Loucy (cell line): ENCODE measurements at regions not wholly inside any gene's neighbourhood (a gene's known extent, or its start where the extent isn't known, plus 50 kb on each side); places are given as distances from the start of the nearest gene placed in this dataset.

ENCODE experiments used
- H2AFZ ChIP-seq: fragments of 200-600 bp; sonication (generic); 2 replicates; pipeline ENCODE4 v1.6.0; 2016; ENCODE audit warnings: antibody characterized with exemption, mild to moderate bottlenecking, low read length, moderate library complexity
- H3F3A ChIP-seq: fragments of 200-600 bp; 2 replicates; pipeline ENCODE4 v1.6.0; 2016; ENCODE audit warnings: antibody characterized with exemption, low read depth, mild to moderate bottlenecking
- H3K27me3 ChIP-seq: fragments of 200-600 bp; sonication (generic); 2 replicates; pipeline ENCODE4 v1.6.1; 2014; ENCODE audit warnings: low read length, mild to moderate bottlenecking; ENCODE audit not compliant: insufficient read depth, poor library complexity, severe bottlenecking
- H3K36me3 ChIP-seq: fragments of 200-600 bp; sonication (generic); 2 replicates; pipeline ENCODE4 v1.6.1; 2016; ENCODE audit warnings: low read length; ENCODE audit not compliant: insufficient read depth
- H3K4me1 ChIP-seq: fragments of 200-600 bp; sonication (generic); 2 replicates; pipeline ENCODE4 v1.5.1; 2014; ENCODE audit warnings: low read length, mild to moderate bottlenecking; ENCODE audit not compliant: insufficient read depth, poor library complexity, severe bottlenecking
- H3K4me2 ChIP-seq: fragments of 200-600 bp; sonication (generic); 2 replicates; pipeline ENCODE4 v1.6.0; 2014; ENCODE audit warnings: antibody characterized with exemption, low read length, low read depth, mild to moderate bottlenecking; ENCODE audit not compliant: poor library complexity, severe bottlenecking
- H3K4me3 ChIP-seq: fragments of 200-600 bp; sonication (generic); 2 replicates; pipeline ENCODE4 v1.5.1; 2014; ENCODE audit warnings: low read length, mild to moderate bottlenecking, mixed read lengths; ENCODE audit not compliant: poor library complexity, severe bottlenecking
- H3K79me2 ChIP-seq: fragments of 200-600 bp; sonication (generic); 2 replicates; pipeline ENCODE4 v1.6.1; 2014; ENCODE audit warnings: low read length; ENCODE audit not compliant: insufficient read depth
- H3K9ac ChIP-seq: fragments of 200-600 bp; sonication (generic); 2 replicates; pipeline ENCODE4 v1.6.0; 2014; ENCODE audit warnings: mild to moderate bottlenecking, low read depth, low read length, moderate library complexity; ENCODE audit not compliant: poor library complexity, severe bottlenecking
- H3K9me2 ChIP-seq: fragments of 200-600 bp; sonication (generic); replicated peaks from 2 replicates; pipeline ENCODE4 v1.6.1; 2016; ENCODE audit warnings: low read depth, low read length, mixed read lengths
- H3K9me3 ChIP-seq: fragments of 200-600 bp; sonication (generic); 2 replicates; pipeline ENCODE4 v1.6.1; 2014; ENCODE audit warnings: mild to moderate bottlenecking, antibody characterized with exemption, low read length, low read depth; ENCODE audit not compliant: insufficient read depth
- H4K20me1 ChIP-seq: fragments of 200-600 bp; sonication (generic); 2 replicates; pipeline ENCODE4 v1.6.0; 2014; ENCODE audit warnings: antibody characterized with exemption, low read length, mild to moderate bottlenecking; ENCODE audit not compliant: insufficient read depth, poor library complexity, severe bottlenecking
- CTCF ChIP-seq: fragments of 200-600 bp; sonication (generic); conservative IDR thresholded peaks from 2 replicates; pipeline ENCODE4 v1.5.1; 2014; ENCODE audit warnings: mild to moderate bottlenecking, antibody characterized with exemption, low read length
- EZH2phosphoT487 ChIP-seq: fragments of 200-600 bp; IDR thresholded peaks from 2 replicates; pipeline ENCODE4 v1.6.1; 2018; ENCODE audit warnings: antibody characterized with exemption, mild to moderate bottlenecking, moderate library complexity, borderline replicate concordance

GRCh38 chr16:6063526-6063925 lies 965.9 kb upstream of the EEF2KMT start:
- Histone ChIP-seq H3K4me1 (no peaks in the 10 kb centered on the region), H2AFZ (no peak overlapping the region), H3K9ac (no peak overlapping the region), H3K27me3 (no peaks in the 10 kb centered on the region), H3K4me2 (no peak overlapping the region), H3K9me3 (no peaks in the 10 kb centered on the region), H4K20me1 (no peaks in the 10 kb centered on the region), H3K36me3 (no peaks in the 10 kb centered on the region), H3K4me3 (no peak overlapping the region), H3K9me2 (no peaks in the 10 kb centered on the region), H3F3A (no peaks in the 10 kb centered on the region), H3K79me2 (no peaks in the 10 kb centered on the region)
- no peak for TF ChIP-seq EZH2phosphoT487

GRCh38 chr16:6059671-6060070 lies 962.1 kb upstream of the EEF2KMT start:
- H3K27me3 ChIP-seq: no peaks in the 10 kb centered on the region
- no peaks in the 10 kb centered on the region for H4K20me1 ChIP-seq
- no peaks in the 10 kb centered on the region for H3F3A ChIP-seq
- H3K79me2 ChIP-seq: no peaks in the 10 kb centered on the region
- H2AFZ ChIP-seq: no peak overlapping the region
- no peak overlapping the region for H3K9ac ChIP-seq
- no peaks in the 10 kb centered on the region for H3K9me2 ChIP-seq
- no peaks in the 10 kb centered on the region for H3K36me3 ChIP-seq
- TF ChIP-seq EZH2phosphoT487: no peak
- no peak for TF ChIP-seq CTCF
- no peaks in the 10 kb centered on the region for H3K4me1 ChIP-seq
- H3K4me3 ChIP-seq: no peak overlapping the region
- no peaks in the 10 kb centered on the region for H3K9me3 ChIP-seq
- H3K4me2 ChIP-seq: no peak overlapping the region

GRCh38 chr16:6057821-6058220 lies 960.2 kb upstream of the EEF2KMT start:
- H3K4me2 ChIP-seq: no peak overlapping the region
- H3K36me3 ChIP-seq: no peaks in the 10 kb centered on the region
- H4K20me1 ChIP-seq: no peaks in the 10 kb centered on the region
- no peaks in the 10 kb centered on the region for H3K4me1 ChIP-seq
- H3K9me3 ChIP-seq: no peaks in the 10 kb centered on the region
- TF ChIP-seq CTCF (no peak), EZH2phosphoT487 (no peak)
- H3K4me3 ChIP-seq: no peak overlapping the region
- no peak overlapping the region for H2AFZ ChIP-seq
- no peak overlapping the region for H3K9ac ChIP-seq
- no peaks in the 10 kb centered on the region for H3F3A ChIP-seq
- H3K9me2 ChIP-seq: no peaks in the 10 kb centered on the region
- H3K79me2 ChIP-seq: no peaks in the 10 kb centered on the region
- H3K27me3 ChIP-seq: no peaks in the 10 kb centered on the region

- no peaks in the 10 kb centered on the region for H3K9me2 ChIP-seq
- no peak overlapping the region for H3K4me3 ChIP-seq
- no peaks in the 10 kb centered on the region for H3K79me2 ChIP-seq
- no peaks in the 10 kb centered on the region for H3K36me3 ChIP-seq
- no peaks in the 10 kb centered on the region for H3K9me3 ChIP-seq
- TF ChIP-seq CTCF: no peak
- no peak for TF ChIP-seq EZH2phosphoT487
- H3F3A ChIP-seq: no peaks in the 10 kb centered on the region
- H4K20me1 ChIP-seq: no peaks in the 10 kb centered on the region
- H3K27me3 ChIP-seq: no peaks in the 10 kb centered on the region
- H3K4me1 ChIP-seq: no peaks in the 10 kb centered on the region
- H2AFZ ChIP-seq: no peak overlapping the region
- H3K9ac ChIP-seq: no peak overlapping the region
- no peak overlapping the region for H3K4me2 ChIP-seq
Observed at GRCh38 chr16:6048017-6048416, 950.4 kb upstream of the EEF2KMT start.
